ENCODE measurements at regions not wholly inside any gene's neighbourhood (a gene's known extent, or its start where the extent isn't known, plus 50 kb on each side); places are given as distances from the start of the nearest gene placed in this dataset.

GRCh38 chr14:40139657-40140056, 707.4 kb upstream of the FBXO33 start:
- TF ChIP-seq CTCF (IDR thresholded peaks at IDR 0.05), result no peak
- no peak for TF ChIP-seq POLR2AphosphoS5 (IDR thresholded peaks at IDR 0.05; ENCODE audit: low read depth, low read length)

All from Panc1 (cell line).